ENCODE measurements at regions not wholly inside any gene's neighbourhood (a gene's known extent, or its start where the extent isn't known, plus 50 kb on each side); places are given as distances from the start of the nearest gene placed in this dataset.
A peak's percentile ranks its signal among the peaks of the same experiment; 100 is the strongest.

GRCh38 chr16:85557971-85558657 is 55.0 kb upstream of the GSE1 start:
- H3K4me1 Mint-ChIP-seq (ENCODE audit: low read depth): peaks cover 41% of the 10 kb centered on the region
- H3K9me3 Mint-ChIP-seq (ENCODE audit: low read depth): no peaks in the 10 kb centered on the region
- no peak for DNase-seq (ENCODE audit: low spot score)
- peak overlapping the region; percentile 75 for H3K27ac Mint-ChIP-seq (ENCODE audit: unreplicated experiment)
- H3K27me3 Mint-ChIP-seq (ENCODE audit: low read depth): no peaks in the 10 kb centered on the region
- no peaks in the 10 kb centered on the region for H3K36me3 Mint-ChIP-seq (ENCODE audit: low read depth)
- no peak for TF ChIP-seq CTCF (IDR thresholded peaks at IDR 0.05)
- peak overlapping the region; percentile 67 for H3K4me3 Mint-ChIP-seq (ENCODE audit: unreplicated experiment)

DNA sequence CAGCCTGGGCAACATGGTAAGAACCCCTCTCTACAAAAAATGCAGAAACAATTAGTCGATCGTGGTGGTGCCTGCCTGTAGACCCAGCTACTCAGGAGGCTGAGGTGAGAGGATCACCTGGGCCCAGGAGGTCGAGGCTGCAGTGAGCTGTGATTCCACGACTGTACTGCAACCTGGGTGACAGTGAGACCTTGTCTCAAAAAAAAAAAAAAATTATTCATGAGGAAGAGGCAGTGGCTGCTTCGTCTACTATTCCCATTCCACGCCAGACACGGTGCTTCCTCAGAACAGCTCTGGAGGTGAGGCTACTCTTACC is 52.2 kb upstream of the GSE1 start:
- H3K27ac Mint-ChIP-seq (ENCODE audit: unreplicated experiment): no peak overlapping the region

GRCh38 chr16:85561248-85562092 is 51.7 kb upstream of the GSE1 start:
- DNase-seq (ENCODE audit: low spot score): no peak
- no peak overlapping the region for H3K4me3 Mint-ChIP-seq (ENCODE audit: unreplicated experiment)
- no peaks in the 10 kb centered on the region for H3K27me3 Mint-ChIP-seq (ENCODE audit: low read depth)
- no peaks in the 10 kb centered on the region for H3K36me3 Mint-ChIP-seq (ENCODE audit: low read depth)
- TF ChIP-seq CTCF (IDR thresholded peaks at IDR 0.05): no peak
- H3K9me3 Mint-ChIP-seq (ENCODE audit: low read depth): no peaks in the 10 kb centered on the region
- no peak overlapping the region for H3K27ac Mint-ChIP-seq (ENCODE audit: unreplicated experiment)
- H3K4me1 Mint-ChIP-seq (ENCODE audit: low read depth): peaks cover 39% of the 10 kb centered on the region

More for the DNA sequence above, 52.2 kb upstream of the GSE1 start:
- TF ChIP-seq CTCF (IDR thresholded peaks at IDR 0.05): no peak
- no peak overlapping the region for H3K4me3 Mint-ChIP-seq (ENCODE audit: unreplicated experiment)
- no peaks in the 10 kb centered on the region for H3K36me3 Mint-ChIP-seq (ENCODE audit: low read depth)
- H3K27me3 Mint-ChIP-seq (ENCODE audit: low read depth): no peaks in the 10 kb centered on the region
- no peaks in the 10 kb centered on the region for H3K9me3 Mint-ChIP-seq (ENCODE audit: low read depth)
- H3K4me1 Mint-ChIP-seq (ENCODE audit: low read depth): peaks cover 42% of the 10 kb centered on the region
- DNase-seq (ENCODE audit: low spot score): no peak

GRCh38 chr16:85562093-85562786 is 50.9 kb upstream of the GSE1 start:
- Mint-ChIP-seq H3K4me3 (ENCODE audit: unreplicated experiment) (no peak overlapping the region), H3K27ac (ENCODE audit: unreplicated experiment) (no peak overlapping the region), H3K27me3 (ENCODE audit: low read depth) (no peaks in the 10 kb centered on the region), H3K4me1 (ENCODE audit: low read depth) (peaks cover 35% of the 10 kb centered on the region), H3K36me3 (ENCODE audit: low read depth) (no peaks in the 10 kb centered on the region), H3K9me3 (ENCODE audit: low read depth) (no peaks in the 10 kb centered on the region)
- DNase-seq (ENCODE audit: low spot score): no peak
- no peak for TF ChIP-seq CTCF (IDR thresholded peaks at IDR 0.05)

GRCh38 chr16:85563034-85563433 is 50.1 kb upstream of the GSE1 start:
- Mint-ChIP-seq H3K27me3 (ENCODE audit: low read depth) (no peaks in the 10 kb centered on the region), H3K9me3 (ENCODE audit: low read depth) (no peaks in the 10 kb centered on the region), H3K36me3 (ENCODE audit: low read depth) (no peaks in the 10 kb centered on the region), H3K4me3 (ENCODE audit: unreplicated experiment) (no peak overlapping the region), H3K27ac (ENCODE audit: unreplicated experiment) (peak overlapping the region; percentile 27), H3K4me1 (ENCODE audit: low read depth) (peaks cover 28% of the 10 kb centered on the region)
- no peak for TF ChIP-seq CTCF (IDR thresholded peaks at IDR 0.05)
- no peak for DNase-seq (ENCODE audit: low spot score)

Measured in chondrocyte (in vitro differentiated cells).